Endodermal cell (in vitro differentiated cells): ENCODE measurements at regions not wholly inside any gene's neighbourhood (a gene's known extent, or its start where the extent isn't known, plus 50 kb on each side); places are given as distances from the start of the nearest gene placed in this dataset.

Experiments used
- DNase-seq: peaks from one replicate; pipeline ENCODE4 v3.0.0-alpha.2; 2017
- H3K27ac ChIP-seq: 2 replicates; pipeline ENCODE4 v1.5.1; 2013; ENCODE audit warnings: mild to moderate bottlenecking, low read depth, low read length, moderate library complexity
- H3K27me3 ChIP-seq: 2 replicates; pipeline ENCODE4 v1.6.1; 2013; ENCODE audit warnings: mild to moderate bottlenecking, low read length, moderate library complexity; ENCODE audit not compliant: insufficient read depth, control insufficient read depth, poor library complexity, severe bottlenecking
- H3K36me3 ChIP-seq: 2 replicates; pipeline ENCODE4 v1.7.0; 2013; ENCODE audit warnings: mild to moderate bottlenecking, low read length, moderate library complexity; ENCODE audit not compliant: control insufficient read depth, insufficient read depth
- H3K4me1 ChIP-seq: one replicate; pipeline ENCODE4 v1.7.0; 2013; ENCODE audit warnings: low read length; ENCODE audit not compliant: control insufficient read depth, insufficient read depth
- H3K4me3 ChIP-seq: 2 replicates; pipeline ENCODE4 v1.5.1; 2013; ENCODE audit warnings: mild to moderate bottlenecking, low read length, moderate library complexity
- H3K9ac ChIP-seq: 2 replicates; pipeline ENCODE4 v1.6.1; 2013; ENCODE audit warnings: mild to moderate bottlenecking, low read length, moderate library complexity; ENCODE audit not compliant: poor library complexity, severe bottlenecking; ENCODE audit errors: extremely low read depth
- H3K9me3 ChIP-seq: 2 replicates; pipeline ENCODE4 v1.6.1; 2013; ENCODE audit warnings: mild to moderate bottlenecking, low read length, moderate library complexity; ENCODE audit not compliant: control insufficient read depth
- H3K27ac Mint-ChIP-seq: 2 replicates; pipeline ENCODE4 v1.8.0; 2020; ENCODE audit warnings: mixed read lengths
- H3K27me3 Mint-ChIP-seq: 2 replicates; pipeline ENCODE4 v1.8.0; 2021; ENCODE audit warnings: mild to moderate bottlenecking, mixed read lengths; ENCODE audit not compliant: insufficient read depth
- H3K36me3 Mint-ChIP-seq: 2 replicates; pipeline ENCODE4 v1.8.0; 2020; ENCODE audit warnings: low read depth, mixed read lengths
- H3K4me1 Mint-ChIP-seq: 2 replicates; pipeline ENCODE4 v1.8.0; 2020; ENCODE audit warnings: mixed read lengths
- H3K4me3 Mint-ChIP-seq: 2 replicates; pipeline ENCODE4 v1.8.0; 2020; ENCODE audit warnings: mild to moderate bottlenecking, moderate library complexity, mixed read lengths
- H3K9me3 Mint-ChIP-seq: 2 replicates; pipeline ENCODE4 v1.8.0; 2020; ENCODE audit warnings: mild to moderate bottlenecking, mixed read lengths
- WGBS, 2 experiments: methylation state at CpG; one replicate each; pipeline versions ENCODE4 v1.1.5 to v1.1.7; 2013; ENCODE audit warnings: missing lambda C conversion rate in 2 of 2, mixed read lengths in 1 of 2; ENCODE audit not compliant: insufficient coverage in 1 of 2, insufficient read length in 1 of 2; 5-methylcytosine and 5-hydroxymethylcytosine counted together
- TF ChIP-seq, protein P1 (sequence below): fragments of 200-600 bp; sonication (generic); conservative IDR thresholded peaks from 2 replicates; pipeline ENCODE4 v1.5.0; 2021; ENCODE audit warnings: antibody characterized with exemption, mild to moderate bottlenecking

DNA sequence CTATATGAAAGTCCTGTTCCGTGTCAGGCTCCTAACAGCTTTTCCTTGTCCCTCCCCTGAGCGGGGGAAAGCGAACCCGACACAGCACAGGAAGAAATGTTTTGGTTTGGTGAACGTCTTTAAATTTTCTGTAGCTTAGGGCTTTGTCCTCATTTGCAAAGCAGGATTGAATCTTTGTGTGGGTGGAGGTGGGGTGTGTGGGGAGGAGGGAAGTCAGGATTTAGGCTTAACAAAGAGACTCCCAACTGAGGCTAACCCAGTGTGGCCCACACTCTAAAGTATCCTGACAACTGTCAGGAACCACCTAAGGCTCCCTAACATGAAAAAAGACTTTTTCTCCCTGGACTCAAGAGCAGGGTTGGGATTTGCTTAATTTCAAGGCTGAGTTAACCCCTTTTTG, 376.2 kb upstream of the C1orf174 start:
- peak; percentile 51 for DNase-seq
- Histone ChIP-seq H3K27me3 (no peaks in the 10 kb centered on the region), H3K27ac (no peak overlapping the region), H3K4me1 (no peaks in the 10 kb centered on the region), H3K9me3 (peaks cover 15% of the 10 kb centered on the region), H3K36me3 (no peaks in the 10 kb centered on the region), H3K4me3 (no peak overlapping the region), H3K9ac (no peak overlapping the region)
- TF ChIP-seq, protein P1, sequence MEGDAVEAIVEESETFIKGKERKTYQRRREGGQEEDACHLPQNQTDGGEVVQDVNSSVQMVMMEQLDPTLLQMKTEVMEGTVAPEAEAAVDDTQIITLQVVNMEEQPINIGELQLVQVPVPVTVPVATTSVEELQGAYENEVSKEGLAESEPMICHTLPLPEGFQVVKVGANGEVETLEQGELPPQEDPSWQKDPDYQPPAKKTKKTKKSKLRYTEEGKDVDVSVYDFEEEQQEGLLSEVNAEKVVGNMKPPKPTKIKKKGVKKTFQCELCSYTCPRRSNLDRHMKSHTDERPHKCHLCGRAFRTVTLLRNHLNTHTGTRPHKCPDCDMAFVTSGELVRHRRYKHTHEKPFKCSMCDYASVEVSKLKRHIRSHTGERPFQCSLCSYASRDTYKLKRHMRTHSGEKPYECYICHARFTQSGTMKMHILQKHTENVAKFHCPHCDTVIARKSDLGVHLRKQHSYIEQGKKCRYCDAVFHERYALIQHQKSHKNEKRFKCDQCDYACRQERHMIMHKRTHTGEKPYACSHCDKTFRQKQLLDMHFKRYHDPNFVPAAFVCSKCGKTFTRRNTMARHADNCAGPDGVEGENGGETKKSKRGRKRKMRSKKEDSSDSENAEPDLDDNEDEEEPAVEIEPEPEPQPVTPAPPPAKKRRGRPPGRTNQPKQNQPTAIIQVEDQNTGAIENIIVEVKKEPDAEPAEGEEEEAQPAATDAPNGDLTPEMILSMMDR, result no peak
- Mint-ChIP-seq H3K4me3 (no peak overlapping the region), H3K27ac (no peak overlapping the region), H3K36me3 (no peaks in the 10 kb centered on the region), H3K27me3 (peaks cover 10% of the 10 kb centered on the region), H3K9me3 (peaks cover 35% of the 10 kb centered on the region), H3K4me1 (peaks cover 12% of the 10 kb centered on the region)
- WGBS, 2 experiments, result 46 to 50% methylated on average over 1 to 5 of the region's 5 CpGs

DNA sequence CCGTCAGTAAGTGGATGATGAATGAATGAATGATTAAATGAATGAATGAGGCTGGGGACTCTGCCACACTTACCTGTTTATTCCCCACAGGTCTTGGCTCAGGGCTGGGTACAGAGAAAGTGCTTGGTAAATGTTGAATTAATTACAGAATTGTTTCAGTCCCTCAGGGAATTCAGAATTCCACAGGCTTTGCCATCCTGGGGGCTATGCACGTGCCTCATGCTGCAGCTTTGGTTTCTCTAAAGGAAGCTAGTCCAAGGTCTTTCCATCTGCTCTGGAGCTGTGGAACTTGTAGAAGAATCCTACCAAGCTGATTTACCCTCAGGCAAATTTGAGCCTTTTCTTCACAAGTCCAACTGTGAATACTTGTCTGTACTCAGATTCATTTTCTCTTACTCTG, 376.8 kb upstream of the AJAP1 start:
- H3K4me1 ChIP-seq, result no peaks in the 10 kb centered on the region
- Mint-ChIP-seq H3K36me3 (no peaks in the 10 kb centered on the region), H3K4me1 (peaks cover 12% of the 10 kb centered on the region), H3K4me3 (no peak overlapping the region), H3K27me3 (peaks cover 10% of the 10 kb centered on the region), H3K9me3 (peaks cover 44% of the 10 kb centered on the region), H3K27ac (no peak overlapping the region)
- TF ChIP-seq, protein P1, result no peak
- no peak overlapping the region for H3K4me3 ChIP-seq
- H3K27ac ChIP-seq, result no peak overlapping the region
- H3K36me3 ChIP-seq, result no peaks in the 10 kb centered on the region
- no peak for DNase-seq
- peaks cover 21% of the 10 kb centered on the region for H3K9me3 ChIP-seq
- WGBS, 2 experiments, result 74 to 75% methylated on average over 1 to 2 of the region's 2 CpGs
- H3K27me3 ChIP-seq, result no peaks in the 10 kb centered on the region
- no peak overlapping the region for H3K9ac ChIP-seq

DNA sequence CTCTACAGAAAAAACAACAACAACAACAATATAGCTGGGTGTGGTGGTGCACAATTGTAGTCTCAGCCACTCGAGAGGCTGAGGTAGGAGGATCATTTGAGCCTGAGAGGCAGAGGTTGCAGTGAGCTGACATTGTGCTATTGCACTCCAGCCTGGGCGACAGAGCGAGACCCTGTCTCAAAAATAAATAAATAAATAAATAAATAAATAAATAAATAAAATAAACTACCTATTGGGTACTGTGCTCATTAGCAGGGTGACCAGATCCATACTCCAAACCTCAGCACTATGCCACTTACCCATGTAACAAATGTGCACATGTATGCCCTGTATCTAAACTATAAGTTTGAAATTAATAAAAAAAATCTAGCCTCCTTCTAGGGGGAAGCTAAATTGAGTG, 369.4 kb upstream of the AJAP1 start:
- WGBS, 2 experiments, result 89 to 100% methylated on average over 1 of the region's 3 CpGs
- Histone ChIP-seq H3K4me3 (no peak overlapping the region), H3K27me3 (no peaks in the 10 kb centered on the region), H3K9ac (no peak overlapping the region), H3K4me1 (no peaks in the 10 kb centered on the region), H3K36me3 (no peaks in the 10 kb centered on the region), H3K27ac (no peak overlapping the region), H3K9me3 (peaks cover 6% of the 10 kb centered on the region)
- peaks cover 17% of the 10 kb centered on the region for H3K27me3 Mint-ChIP-seq
- H3K4me3 Mint-ChIP-seq, result no peak overlapping the region
- no peaks in the 10 kb centered on the region for H3K4me1 Mint-ChIP-seq
- H3K27ac Mint-ChIP-seq, result no peak overlapping the region
- no peaks in the 10 kb centered on the region for H3K36me3 Mint-ChIP-seq
- peaks cover 57% of the 10 kb centered on the region for H3K9me3 Mint-ChIP-seq
- DNase-seq, result no peak
- TF ChIP-seq, protein P1, result no peak
